ENCODE measurements at regions not wholly inside any gene's neighbourhood (a gene's known extent, or its start where the extent isn't known, plus 50 kb on each side); places are given as distances from the start of the nearest gene placed in this dataset.

DNA sequence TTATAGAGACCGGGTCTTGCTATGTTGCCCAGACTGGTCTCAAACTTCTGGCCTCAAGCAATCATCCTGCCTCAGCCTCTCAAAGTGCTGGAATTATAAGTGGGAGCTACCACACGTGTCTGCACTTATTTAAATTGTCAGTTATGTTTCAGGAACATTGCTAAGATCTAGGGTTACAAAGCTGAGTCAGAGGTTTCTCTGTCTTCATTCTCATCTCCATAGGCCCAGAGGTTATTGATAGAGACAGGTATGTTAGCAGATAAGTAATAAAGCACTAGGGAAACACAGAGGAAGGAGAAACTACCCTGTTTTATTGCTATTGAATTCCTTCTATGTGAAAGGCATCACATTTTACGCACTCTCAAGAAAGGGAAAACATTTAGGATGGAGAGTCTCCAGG, 214.1 kb downstream of the REEP3 start:
- DNase-seq (ENCODE audit: low read depth in 3 of 3, low spot score in 1 of 3), result no peak

GRCh38 chr10:63738410-63738809, 217.2 kb downstream of the REEP3 start:
- DNase-seq (ENCODE audit: low read depth in 3 of 3, low spot score in 1 of 3), result no peak

GRCh38 chr10:63744060-63744941, 223.1 kb downstream of the REEP3 start:
- no peak for DNase-seq (ENCODE audit: low read depth in 3 of 3, low spot score in 1 of 3)

DNA sequence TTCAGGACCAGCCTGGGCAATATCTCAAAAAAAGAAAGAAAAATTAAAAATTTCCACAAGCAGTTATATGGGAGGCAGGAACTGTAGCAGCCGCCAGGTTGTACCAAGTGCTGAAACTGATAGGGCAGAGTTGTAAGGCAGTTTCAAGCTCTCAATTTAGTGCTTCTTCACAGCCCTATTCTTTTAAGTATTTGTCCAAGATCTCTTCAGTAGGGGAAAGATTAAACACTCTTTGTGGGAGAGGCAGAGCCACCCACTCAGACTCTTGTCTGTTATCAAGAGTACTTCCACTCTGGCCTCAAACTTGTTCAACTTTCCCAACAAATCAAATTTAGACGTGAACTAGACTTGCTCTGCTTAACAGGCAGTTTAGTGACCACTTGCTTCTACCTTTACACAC, 228.7 kb downstream of the REEP3 start:
- DNase-seq (ENCODE audit: low read depth in 3 of 3, low spot score in 1 of 3), result no peak

DNA sequence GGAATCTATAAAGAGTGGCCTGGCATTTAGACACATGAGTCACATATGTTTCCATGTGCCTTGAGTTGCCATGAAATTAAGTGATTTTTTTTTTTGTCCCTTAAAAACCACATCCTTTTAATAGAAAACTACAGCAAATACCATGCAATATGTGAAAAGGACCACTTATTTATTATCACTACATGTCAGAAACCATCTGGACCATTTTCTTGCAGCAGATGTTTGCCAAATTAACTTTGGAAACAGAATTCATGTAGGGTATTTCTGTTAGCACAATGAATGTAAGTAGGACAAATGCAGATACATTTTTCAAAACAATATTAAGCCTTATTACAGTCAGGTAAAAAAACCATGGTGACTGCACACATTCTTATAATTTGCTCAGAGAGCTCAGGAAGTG, 230.6 kb downstream of the REEP3 start:
- no peak for DNase-seq (ENCODE audit: low read depth in 3 of 3, low spot score in 1 of 3)

- DNase-seq (ENCODE audit: low read depth in 3 of 3, low spot score in 1 of 3), result no peak
These were observed 231.1 kb downstream of the REEP3 start for GRCh38 chr10:63752318-63752717.

DNA sequence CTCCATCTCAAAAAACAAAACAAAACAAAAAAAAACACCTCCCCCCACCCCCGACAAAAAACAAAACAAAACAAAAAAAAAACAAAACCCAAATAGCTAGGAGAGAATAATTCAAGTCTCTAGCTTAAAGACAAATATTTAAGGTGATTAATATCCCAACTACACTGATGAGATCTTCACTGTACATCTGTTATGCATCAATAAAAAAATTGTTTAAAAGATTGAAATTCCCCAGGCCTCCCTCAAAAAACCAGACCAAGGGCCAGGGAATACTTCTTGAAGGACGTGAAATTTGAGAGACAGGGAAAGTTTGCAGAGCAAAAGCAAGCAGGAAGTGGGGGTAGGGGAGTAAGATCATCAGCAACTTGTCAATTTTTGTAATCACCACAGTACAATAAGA, 232.6 kb downstream of the REEP3 start:
- DNase-seq (ENCODE audit: low read depth in 3 of 3, low spot score in 1 of 3), result no peak

- no peak for DNase-seq (ENCODE audit: low read depth in 3 of 3, low spot score in 1 of 3)
These were observed 234.2 kb downstream of the REEP3 start for GRCh38 chr10:63755441-63755840.

DNA sequence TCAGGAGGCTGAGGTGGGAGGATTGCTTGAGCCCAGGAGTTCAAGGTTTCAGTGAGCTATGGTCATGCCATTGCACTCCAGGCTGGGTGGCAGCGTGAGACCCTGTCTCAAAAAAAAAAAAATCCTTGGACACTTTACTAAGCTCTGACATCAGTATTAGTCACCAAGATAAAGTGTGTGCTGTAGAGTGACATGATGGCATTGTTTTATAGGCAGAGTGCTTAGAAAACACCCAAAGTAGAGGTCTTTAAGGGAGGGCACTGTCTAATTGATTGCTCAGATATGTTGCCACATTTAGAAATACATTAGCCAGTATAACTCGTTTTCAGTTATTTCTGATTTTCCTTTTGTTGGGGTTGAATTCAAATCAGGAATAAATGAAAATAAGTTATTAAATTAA, 235.9 kb downstream of the REEP3 start:
- DNase-seq (ENCODE audit: low read depth in 3 of 3, low spot score in 1 of 3), result no peak

DNA sequence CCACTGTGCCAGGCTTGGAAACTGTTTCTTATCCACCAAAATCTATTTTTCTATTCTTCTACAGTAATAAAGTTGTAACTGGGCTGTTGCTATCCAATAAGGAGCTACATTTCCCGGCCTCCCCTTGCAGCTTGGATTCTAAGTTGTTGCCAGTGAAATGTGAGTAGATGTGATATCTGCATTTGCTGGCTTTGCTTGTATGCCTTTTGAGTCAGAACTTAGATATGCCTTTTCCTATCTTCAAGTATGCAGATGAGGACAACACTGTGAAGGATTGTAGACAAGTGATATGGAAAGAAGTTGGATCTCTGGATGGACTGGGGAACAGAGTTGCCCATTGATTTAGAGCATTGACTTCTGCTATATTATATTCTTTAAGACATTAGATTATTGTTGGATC, 236.9 kb downstream of the REEP3 start:
- no peak for DNase-seq (ENCODE audit: low read depth in 3 of 3, low spot score in 1 of 3)

DNA sequence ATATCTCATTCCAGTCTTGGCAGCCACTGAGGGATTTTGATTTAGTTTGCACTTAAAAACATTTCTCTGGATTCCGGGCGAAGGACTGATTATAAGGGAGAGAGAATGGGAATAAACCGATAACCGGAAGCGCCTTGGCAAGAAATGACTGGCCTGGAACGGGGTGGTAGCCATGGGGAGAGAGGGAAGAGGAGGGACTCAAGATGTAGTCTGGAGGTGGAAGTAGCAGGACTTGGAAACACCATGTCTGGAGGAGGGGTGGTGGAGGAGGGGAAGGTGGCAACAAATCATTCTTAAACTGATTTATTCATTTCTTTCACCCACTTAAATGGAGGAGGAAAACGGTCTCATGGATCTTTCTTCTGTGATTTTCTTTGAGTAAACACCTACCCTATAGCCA, 238.1 kb downstream of the REEP3 start:
- no peak for DNase-seq (ENCODE audit: low read depth in 3 of 3, low spot score in 1 of 3)

- DNase-seq (ENCODE audit: low read depth in 3 of 3, low spot score in 1 of 3), result no peak
These were observed 239.0 kb downstream of the REEP3 start for GRCh38 chr10:63760034-63760707.

GRCh38 chr10:63760708-63761047, 239.5 kb downstream of the REEP3 start:
- no peak for DNase-seq (ENCODE audit: low read depth in 3 of 3, low spot score in 1 of 3)

- no peak for DNase-seq (ENCODE audit: low read depth in 3 of 3, low spot score in 1 of 3)
These were observed 240.0 kb downstream of the REEP3 start for GRCh38 chr10:63761243-63761642.

- DNase-seq (ENCODE audit: low read depth in 3 of 3, low spot score in 1 of 3), result no peak
These were observed 242.5 kb downstream of the REEP3 start for GRCh38 chr10:63763744-63764143.

DNA sequence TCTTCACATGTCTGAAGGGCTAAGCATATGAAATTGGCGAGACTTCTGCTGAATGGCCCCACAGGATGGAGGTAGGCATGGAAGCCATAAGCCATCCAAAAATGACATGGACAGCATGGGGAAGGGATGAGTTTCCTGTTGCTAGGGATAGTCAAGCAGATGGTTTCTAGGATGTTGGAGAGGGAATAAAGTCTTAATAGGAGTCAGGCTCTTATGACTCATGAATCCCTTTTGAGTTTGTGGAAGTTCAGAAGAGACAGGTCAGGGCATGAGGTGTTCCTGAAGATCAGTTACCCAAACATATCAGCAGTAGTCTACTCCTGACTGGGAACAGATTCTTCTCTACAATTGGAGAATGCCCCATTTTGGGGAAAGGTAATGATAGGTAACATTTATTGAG, 243.9 kb downstream of the REEP3 start:
- DNase-seq (ENCODE audit: low read depth in 3 of 3, low spot score in 1 of 3), result no peak

DNA sequence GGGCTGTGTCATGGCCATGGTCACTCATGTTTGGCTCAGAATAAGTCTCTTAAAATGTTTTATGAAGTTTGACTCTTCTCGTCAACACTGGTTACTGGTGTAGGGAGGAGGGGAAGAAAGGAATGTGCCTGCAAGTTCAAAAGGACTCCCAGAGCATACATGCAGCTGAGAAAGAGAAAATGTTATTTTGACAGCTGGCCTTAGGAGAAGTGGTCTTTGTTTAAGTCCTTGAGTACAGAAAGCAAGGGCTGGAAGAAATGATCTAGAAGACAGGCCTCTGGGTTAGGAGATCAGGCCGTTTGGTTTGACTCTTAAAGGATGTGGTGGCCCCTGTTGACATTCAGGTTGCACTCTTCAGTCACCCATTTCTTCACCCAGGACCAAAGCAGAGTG, 245.5 kb downstream of the REEP3 start:
- DNase-seq (ENCODE audit: low read depth in 3 of 3, low spot score in 1 of 3), result no peak

- no peak for DNase-seq (ENCODE audit: low read depth in 3 of 3, low spot score in 1 of 3)
These were observed 246.1 kb downstream of the REEP3 start for GRCh38 chr10:63767138-63767801.

DNA sequence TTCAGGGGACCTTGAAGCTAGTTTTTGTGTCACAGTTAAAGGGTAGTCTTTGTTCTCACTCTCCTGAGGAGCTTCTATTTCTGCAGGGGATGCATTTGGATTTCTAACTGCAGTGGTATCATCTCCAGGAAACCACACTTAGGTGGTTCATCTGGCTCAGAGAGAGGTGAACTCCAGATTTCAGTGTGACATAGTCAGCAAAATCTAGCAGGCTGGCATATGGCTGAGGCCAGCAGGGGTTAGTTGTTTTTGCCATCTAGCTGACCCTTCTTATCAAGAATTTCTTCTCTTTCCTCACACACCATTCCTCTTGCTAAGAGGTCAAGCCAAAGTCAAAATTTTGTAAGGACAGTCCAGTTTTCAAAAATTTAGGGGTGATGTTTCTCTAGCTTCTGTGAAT, 248.2 kb downstream of the REEP3 start:
- no peak for DNase-seq (ENCODE audit: low read depth in 3 of 3, low spot score in 1 of 3)

DNA sequence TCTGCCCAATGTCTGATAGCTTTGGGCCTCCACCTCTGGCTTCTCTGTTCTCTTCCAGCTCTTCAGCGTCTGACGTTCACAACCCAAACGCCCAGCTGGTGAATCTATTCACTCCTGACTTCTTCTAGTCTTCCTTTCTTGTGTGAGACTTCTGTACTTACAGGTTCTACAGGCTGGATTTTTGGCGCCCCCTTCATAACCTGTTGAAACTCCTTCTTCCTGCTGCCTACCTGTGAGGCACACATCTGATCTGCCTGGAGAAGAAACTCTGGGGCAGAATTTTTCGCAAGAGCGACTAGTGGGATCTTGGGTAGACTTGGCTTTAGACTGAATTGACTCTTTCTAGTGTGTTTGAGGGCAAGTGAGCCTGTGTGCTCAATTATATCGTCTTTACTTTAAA, 249.3 kb downstream of the REEP3 start:
- no peak for DNase-seq (ENCODE audit: low read depth in 3 of 3, low spot score in 1 of 3)

DNA sequence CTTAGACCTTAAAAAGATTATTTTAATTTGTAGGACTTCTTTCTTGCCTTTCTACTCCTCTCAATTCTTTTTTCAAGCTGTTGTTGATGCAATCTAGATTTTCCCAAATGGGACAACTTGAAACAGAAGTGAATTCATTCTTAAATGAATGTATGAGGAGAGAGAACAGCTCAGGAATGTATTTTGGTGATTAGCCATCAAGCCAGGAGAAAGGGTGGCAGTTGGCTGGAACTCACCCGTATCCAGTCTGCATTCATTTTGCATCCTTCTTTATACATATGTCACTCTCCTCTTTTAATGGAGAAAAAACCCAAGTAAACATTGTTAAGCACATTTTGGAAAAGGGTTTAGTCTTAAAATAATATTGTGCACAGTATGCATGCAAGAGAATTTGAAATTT, 251.3 kb downstream of the REEP3 start:
- DNase-seq (ENCODE audit: low read depth in 3 of 3, low spot score in 1 of 3), result no peak

GRCh38 chr10:63773106-63773505, 251.9 kb downstream of the REEP3 start:
- DNase-seq (ENCODE audit: low read depth in 3 of 3, low spot score in 1 of 3), result no peak

Data from stimulated activated CD4-positive, alpha-beta T cell treated with anti-CD3 and anti-CD28 coated beads, TNF-alpha, amount 100 ng/mL, for 1 hour (primary cell).